Cardiac muscle cell (in vitro differentiated cells and primary cell): ENCODE measurements at regions not wholly inside any gene's neighbourhood (a gene's known extent, or its start where the extent isn't known, plus 50 kb on each side); places are given as distances from the start of the nearest gene placed in this dataset.

Experiments
- DNase-seq, 2 donors: peaks; one replicate each; pipeline versions ENCODE4 v3.0.0 to v3.0.0-alpha.2; 2010 to 2017; ENCODE audit warnings: low read depth in 1 of 2, low spot score in 1 of 2
- H3K27ac ChIP-seq: fragments of 200-600 bp; sonication (generic); 2 replicates; pipeline ENCODE4 v1.5.1; 2016
- H3K27me3 ChIP-seq: fragments of 200-600 bp; sonication (generic); 2 replicates; pipeline ENCODE4 v1.6.0; 2016; ENCODE audit warnings: control low read depth
- H3K36me3 ChIP-seq: fragments of 200-600 bp; sonication (generic); 2 replicates; pipeline ENCODE4 v1.5.1; 2016; ENCODE audit warnings: control low read depth
- H3K4me1 ChIP-seq: fragments of 200-600 bp; sonication (generic); 2 replicates; pipeline ENCODE4 v1.8.1; 2017; ENCODE audit warnings: low read depth, mild to moderate bottlenecking, mixed run types
- H3K4me3 ChIP-seq: fragments of 200-600 bp; sonication (generic); 2 replicates; pipeline ENCODE4 v1.5.1; 2016; ENCODE audit warnings: mild to moderate bottlenecking
- H3K9me3 ChIP-seq: fragments of 200-600 bp; sonication (generic); 2 replicates; pipeline ENCODE4 v1.5.1; 2017; ENCODE audit warnings: low read depth, mild to moderate bottlenecking, control low read depth
- TF ChIP-seq, protein P1 (sequence below): IDR thresholded peaks from 2 replicates; pipeline ENCODE4 v1.5.1; 2012; ENCODE audit warnings: low read depth, mild to moderate bottlenecking, low read length

DNA sequence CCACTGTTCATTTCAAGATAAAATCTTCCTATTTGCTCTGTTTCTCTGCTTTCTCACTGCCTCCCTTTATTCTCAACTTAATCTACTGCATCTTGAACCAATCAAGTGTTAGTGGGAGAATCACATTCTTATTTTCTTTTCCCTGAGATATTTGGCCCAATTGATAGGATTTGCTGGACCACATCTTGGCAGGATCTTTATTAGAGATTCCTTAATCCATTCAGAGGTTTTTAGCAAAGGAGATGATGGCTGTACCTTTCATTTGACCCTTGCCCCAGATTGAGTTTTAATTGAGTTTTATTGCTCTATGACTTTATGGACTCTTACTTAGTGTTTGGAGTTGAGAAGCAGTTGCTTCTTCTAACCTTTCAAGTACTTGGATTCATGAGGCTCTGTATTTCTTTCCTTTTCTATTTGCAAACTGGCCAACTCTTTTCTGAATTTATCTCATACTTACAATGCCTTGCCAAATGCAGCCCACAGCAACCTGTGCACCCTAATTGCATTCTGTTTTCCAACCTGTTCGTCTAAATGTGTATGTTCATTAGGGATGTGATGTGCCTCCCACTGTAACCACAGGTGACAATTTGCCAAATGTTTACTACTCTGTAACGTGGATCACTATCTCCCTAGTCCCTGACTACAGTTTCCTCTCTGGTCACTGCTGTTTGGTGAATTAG lies 274.8 kb upstream of the KAZN start:
- no peak overlapping the region for H3K4me3 ChIP-seq

DNA sequence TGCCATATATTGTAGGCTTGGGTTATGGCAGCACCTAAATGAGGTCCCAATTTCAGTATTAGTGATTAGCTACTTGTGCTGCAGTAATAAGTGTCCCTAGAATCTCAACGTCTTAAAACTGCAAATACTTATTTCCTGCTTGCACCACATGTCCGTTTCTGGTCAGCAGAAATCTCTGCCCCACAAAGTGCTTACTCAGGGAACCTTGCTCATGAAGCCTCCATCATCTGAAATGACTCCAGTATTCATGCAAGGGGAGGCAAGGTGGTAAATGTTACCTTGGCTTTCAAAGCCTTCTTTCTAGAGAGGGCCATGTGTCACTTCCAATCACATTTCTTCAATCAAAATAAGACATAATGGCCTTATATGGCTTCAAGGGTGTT lies 274.2 kb upstream of the KAZN start:
- no peaks in the 10 kb centered on the region for H3K9me3 ChIP-seq
- H3K4me1 ChIP-seq: no peaks in the 10 kb centered on the region
- H3K36me3 ChIP-seq: no peaks in the 10 kb centered on the region
- no peaks in the 10 kb centered on the region for H3K27me3 ChIP-seq
- no peak for DNase-seq
- no peak overlapping the region for H3K27ac ChIP-seq
- H3K4me3 ChIP-seq: no peak overlapping the region
- TF ChIP-seq, protein P1, sequence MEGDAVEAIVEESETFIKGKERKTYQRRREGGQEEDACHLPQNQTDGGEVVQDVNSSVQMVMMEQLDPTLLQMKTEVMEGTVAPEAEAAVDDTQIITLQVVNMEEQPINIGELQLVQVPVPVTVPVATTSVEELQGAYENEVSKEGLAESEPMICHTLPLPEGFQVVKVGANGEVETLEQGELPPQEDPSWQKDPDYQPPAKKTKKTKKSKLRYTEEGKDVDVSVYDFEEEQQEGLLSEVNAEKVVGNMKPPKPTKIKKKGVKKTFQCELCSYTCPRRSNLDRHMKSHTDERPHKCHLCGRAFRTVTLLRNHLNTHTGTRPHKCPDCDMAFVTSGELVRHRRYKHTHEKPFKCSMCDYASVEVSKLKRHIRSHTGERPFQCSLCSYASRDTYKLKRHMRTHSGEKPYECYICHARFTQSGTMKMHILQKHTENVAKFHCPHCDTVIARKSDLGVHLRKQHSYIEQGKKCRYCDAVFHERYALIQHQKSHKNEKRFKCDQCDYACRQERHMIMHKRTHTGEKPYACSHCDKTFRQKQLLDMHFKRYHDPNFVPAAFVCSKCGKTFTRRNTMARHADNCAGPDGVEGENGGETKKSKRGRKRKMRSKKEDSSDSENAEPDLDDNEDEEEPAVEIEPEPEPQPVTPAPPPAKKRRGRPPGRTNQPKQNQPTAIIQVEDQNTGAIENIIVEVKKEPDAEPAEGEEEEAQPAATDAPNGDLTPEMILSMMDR: no peak

More for the DNA sequence above, 274.8 kb upstream of the KAZN start:
- Histone ChIP-seq H3K27me3 (no peaks in the 10 kb centered on the region), H3K27ac (no peak overlapping the region), H3K4me1 (no peaks in the 10 kb centered on the region), H3K36me3 (no peaks in the 10 kb centered on the region), H3K9me3 (no peaks in the 10 kb centered on the region)
- TF ChIP-seq, protein P1: no peak
- DNase-seq: no peak

DNA sequence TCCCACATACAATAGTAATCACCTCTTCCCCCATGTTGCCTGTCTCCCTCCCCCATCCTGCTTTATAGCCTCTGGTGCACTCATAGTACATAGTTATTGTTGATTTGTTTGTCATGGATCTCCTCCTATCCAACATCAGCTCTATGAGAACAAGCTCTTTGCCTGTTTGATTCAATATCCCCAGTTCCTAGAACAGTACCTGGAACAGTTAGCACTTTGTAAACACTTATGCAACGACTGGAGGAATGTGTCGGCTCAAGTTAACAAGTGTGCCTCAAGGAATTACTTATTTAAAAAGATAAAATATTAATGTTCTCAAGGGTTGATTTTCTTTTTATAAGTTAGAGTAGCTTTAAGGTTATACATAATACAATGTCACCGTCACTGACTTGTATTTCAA lies 271.6 kb upstream of the KAZN start:
- H3K27ac ChIP-seq: no peak overlapping the region
- no peaks in the 10 kb centered on the region for H3K36me3 ChIP-seq
- no peak for DNase-seq
- no peaks in the 10 kb centered on the region for H3K27me3 ChIP-seq
- TF ChIP-seq, protein P1: no peak
- H3K9me3 ChIP-seq: no peaks in the 10 kb centered on the region
- no peak overlapping the region for H3K4me3 ChIP-seq
- no peaks in the 10 kb centered on the region for H3K4me1 ChIP-seq

DNA sequence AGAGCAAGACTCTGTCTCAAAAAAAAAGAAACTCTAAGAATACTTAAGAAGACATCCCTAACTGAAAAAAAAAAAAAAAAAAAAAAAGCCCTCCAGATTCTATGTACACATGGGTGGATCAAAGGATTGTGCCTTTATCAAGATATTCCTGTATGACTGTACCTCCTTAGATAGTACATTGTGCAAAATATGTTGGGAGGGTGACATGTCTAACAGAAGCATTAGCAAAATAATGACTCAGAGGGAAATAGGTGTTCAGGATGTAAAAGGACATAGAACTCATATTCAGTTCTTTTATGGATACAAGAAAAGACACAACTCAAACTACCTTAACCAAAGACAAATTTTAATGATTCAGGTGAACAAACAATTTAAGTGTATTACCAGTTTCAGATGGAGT lies 269.8 kb upstream of the KAZN start:
- Histone ChIP-seq H3K36me3 (no peaks in the 10 kb centered on the region), H3K4me3 (no peak overlapping the region), H3K27ac (no peak overlapping the region), H3K9me3 (no peaks in the 10 kb centered on the region), H3K4me1 (no peaks in the 10 kb centered on the region), H3K27me3 (no peaks in the 10 kb centered on the region)
- TF ChIP-seq, protein P1: no peak
- no peak for DNase-seq

DNA sequence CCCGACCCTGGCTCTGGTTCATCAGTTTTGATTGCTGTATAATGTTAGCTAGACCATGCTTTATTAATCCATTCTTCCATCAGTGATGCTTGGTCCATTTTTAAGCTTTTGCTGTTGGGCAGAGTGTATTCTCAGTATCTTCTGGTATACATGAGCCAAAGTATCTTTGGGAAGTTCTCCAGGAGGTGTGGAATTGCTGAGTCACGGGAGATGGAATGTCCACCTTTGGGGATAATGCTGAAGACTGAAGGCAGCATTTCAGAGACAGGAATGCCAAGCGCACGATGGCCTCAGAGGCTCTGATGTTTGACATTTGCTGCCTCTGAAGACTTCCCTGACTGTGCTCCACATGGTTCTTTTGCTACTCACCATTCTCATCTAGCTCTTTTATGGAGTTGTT lies 266.3 kb upstream of the KAZN start:
- no peak overlapping the region for H3K27ac ChIP-seq
- H3K27me3 ChIP-seq: no peaks in the 10 kb centered on the region
- no peak overlapping the region for H3K4me3 ChIP-seq
- DNase-seq: no peak
- H3K36me3 ChIP-seq: no peaks in the 10 kb centered on the region
- H3K9me3 ChIP-seq: no peaks in the 10 kb centered on the region
- TF ChIP-seq, protein P1: no peak
- H3K4me1 ChIP-seq: no peaks in the 10 kb centered on the region
